Keratinocyte (primary cell): ENCODE measurements at regions not wholly inside any gene's neighbourhood (a gene's known extent, or its start where the extent isn't known, plus 50 kb on each side); places are given as distances from the start of the nearest gene placed in this dataset.

Source experiments
- DNase-seq: peaks from one replicate; pipeline ENCODE4 v3.0.0-alpha.2; 2011; ENCODE audit warnings: low read depth, missing footprints, low spot score
- FAIRE-seq: peaks from 2 replicates; lab custom pipeline; 2011; peaks lifted over from hg19 to GRCh38; lab: Jason Lieb, UNC
- H2AFZ ChIP-seq: 2 replicates; pipeline ENCODE4 v1.6.0; 2012; ENCODE audit warnings: low read length, control low read depth, inconsistent platforms; ENCODE audit not compliant: control insufficient read depth
- H3K27ac ChIP-seq: 2 replicates; pipeline ENCODE4 v1.5.1; 2011; ENCODE audit warnings: low read length; ENCODE audit not compliant: control insufficient read depth, insufficient read depth
- H3K27me3 ChIP-seq: 3 replicates; pipeline ENCODE4 v1.6.0; 2011; ENCODE audit warnings: low read length; ENCODE audit not compliant: control insufficient read depth, insufficient read depth; ENCODE audit errors: extremely low read depth
- H3K36me3 ChIP-seq, 2 experiments: 2 replicates in 1 of 2; 3 replicates in 1 of 2; pipeline ENCODE4 v1.5.1; 2011; ENCODE audit warnings: low read length in 2 of 2, mild to moderate bottlenecking in 1 of 2; ENCODE audit not compliant: control insufficient read depth in 2 of 2, insufficient read depth in 2 of 2; ENCODE audit errors: extremely low read depth in 1 of 2
- H3K4me1 ChIP-seq: 3 replicates; pipeline ENCODE4 v1.5.1; 2011; ENCODE audit warnings: low read length; ENCODE audit not compliant: control insufficient read depth, insufficient read depth; ENCODE audit errors: extremely low read depth
- H3K4me2 ChIP-seq: 3 replicates; pipeline ENCODE4 v1.6.0; 2011; ENCODE audit warnings: low read depth, low read length; ENCODE audit not compliant: control insufficient read depth, insufficient read depth; ENCODE audit errors: extremely low read depth
- H3K4me3 ChIP-seq, 3 experiments: fragments of 200-600 bp in 1 of 3; sonication (generic) in 1 of 3; 2 replicates in 2 of 3; 3 replicates in 1 of 3; pipeline ENCODE4 v1.5.1; 2011 to 2016; ENCODE audit warnings: low read length in 3 of 3, mild to moderate bottlenecking in 3 of 3, control low read depth in 2 of 3, inconsistent platforms in 1 of 3, low read depth in 1 of 3, mixed read lengths in 1 of 3, mixed run types in 1 of 3, moderate library complexity in 1 of 3; ENCODE audit not compliant: control insufficient read depth in 2 of 3, insufficient read depth in 2 of 3; ENCODE audit errors: extremely low read depth in 1 of 3
- H3K79me2 ChIP-seq: 2 replicates; pipeline ENCODE4 v1.6.0; 2012; ENCODE audit warnings: low read length; ENCODE audit not compliant: control insufficient read depth, insufficient read depth
- H3K9ac ChIP-seq: 3 replicates; pipeline ENCODE4 v1.6.0; 2011; ENCODE audit warnings: low read length; ENCODE audit not compliant: control insufficient read depth, insufficient read depth; ENCODE audit errors: extremely low read depth
- H3K9me1 ChIP-seq: 3 replicates; pipeline ENCODE4 v1.6.0; 2011; ENCODE audit warnings: low read length; ENCODE audit not compliant: control insufficient read depth, insufficient read depth; ENCODE audit errors: extremely low read depth
- H3K9me3 ChIP-seq: 2 replicates; pipeline ENCODE4 v1.5.1; 2012; ENCODE audit warnings: low read depth, low read length; ENCODE audit not compliant: control insufficient read depth
- H4K20me1 ChIP-seq: 3 replicates; pipeline ENCODE4 v1.6.0; 2011; ENCODE audit warnings: low read length; ENCODE audit not compliant: control insufficient read depth, insufficient read depth; ENCODE audit errors: extremely low read depth
- EZH2 ChIP-seq: IDR thresholded peaks from one replicate; pipeline ENCODE4 v1.6.1; 2012; ENCODE audit warnings: inconsistent platforms, mild to moderate bottlenecking, low read length, moderate library complexity
- dilution Hi-C: fragments of 300-500 bp; cut with MboI; formaldehyde crosslinking; loops from one replicate; pipeline ENCODE4 v1.7.0; 2020; ENCODE audit warnings: low sequenced_read_pairs; ENCODE audit not compliant: extremely low pct_ligation_motif_present
- TF ChIP-seq, protein P1 (sequence below), 3 experiments: IDR thresholded peaks in 1 of 3; conservative IDR thresholded peaks in 1 of 3; optimal IDR thresholded peaks in 1 of 3; 2 replicates in 2 of 3; 3 replicates in 1 of 3; pipeline versions ENCODE3 to v1.5.1; 2011; ENCODE audit warnings: low read length in 3 of 3, mild to moderate bottlenecking in 3 of 3, moderate library complexity in 2 of 3, control low read depth in 1 of 3, inconsistent platforms in 1 of 3; ENCODE audit not compliant: insufficient read depth in 2 of 3; ENCODE audit errors: extremely low read depth in 1 of 3

DNA sequence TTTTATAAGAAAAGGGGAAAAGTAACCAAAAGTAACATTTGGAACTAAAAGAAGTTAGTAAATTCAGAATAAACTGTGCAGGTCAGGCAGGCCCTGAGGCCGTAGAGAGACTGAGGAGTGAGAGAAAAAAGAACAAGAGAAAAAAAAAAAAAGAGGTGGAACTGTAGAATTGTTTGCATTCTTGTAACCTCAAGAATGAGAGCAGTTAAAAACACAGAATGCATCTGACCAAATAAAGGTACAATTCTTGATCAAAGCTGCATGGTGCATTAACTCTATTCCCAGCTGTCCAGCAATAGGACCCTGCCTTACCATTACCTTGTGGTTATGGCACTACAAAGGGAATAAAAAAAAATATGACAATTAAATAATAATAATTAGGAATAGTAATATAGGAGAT lies 170.1 kb upstream of the SEMA3A start:
- H3K4me1 ChIP-seq = peaks cover 3% of the 10 kb centered on the region
- no peak overlapping the region for H3K27ac ChIP-seq
- dilution Hi-C loops = no loop called here
- H3K4me3 ChIP-seq = no peak overlapping the region
- H3K9me3 ChIP-seq = no peaks in the 10 kb centered on the region
- no peaks in the 10 kb centered on the region for H3K27me3 ChIP-seq
- TF ChIP-seq, protein P1, sequence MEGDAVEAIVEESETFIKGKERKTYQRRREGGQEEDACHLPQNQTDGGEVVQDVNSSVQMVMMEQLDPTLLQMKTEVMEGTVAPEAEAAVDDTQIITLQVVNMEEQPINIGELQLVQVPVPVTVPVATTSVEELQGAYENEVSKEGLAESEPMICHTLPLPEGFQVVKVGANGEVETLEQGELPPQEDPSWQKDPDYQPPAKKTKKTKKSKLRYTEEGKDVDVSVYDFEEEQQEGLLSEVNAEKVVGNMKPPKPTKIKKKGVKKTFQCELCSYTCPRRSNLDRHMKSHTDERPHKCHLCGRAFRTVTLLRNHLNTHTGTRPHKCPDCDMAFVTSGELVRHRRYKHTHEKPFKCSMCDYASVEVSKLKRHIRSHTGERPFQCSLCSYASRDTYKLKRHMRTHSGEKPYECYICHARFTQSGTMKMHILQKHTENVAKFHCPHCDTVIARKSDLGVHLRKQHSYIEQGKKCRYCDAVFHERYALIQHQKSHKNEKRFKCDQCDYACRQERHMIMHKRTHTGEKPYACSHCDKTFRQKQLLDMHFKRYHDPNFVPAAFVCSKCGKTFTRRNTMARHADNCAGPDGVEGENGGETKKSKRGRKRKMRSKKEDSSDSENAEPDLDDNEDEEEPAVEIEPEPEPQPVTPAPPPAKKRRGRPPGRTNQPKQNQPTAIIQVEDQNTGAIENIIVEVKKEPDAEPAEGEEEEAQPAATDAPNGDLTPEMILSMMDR (optimal IDR thresholded peaks at IDR 0.05 in 1 of 3, IDR thresholded peaks at IDR 0.05 in 1 of 3, conservative IDR thresholded peaks at IDR 0.05 in 1 of 3; ENCODE audit: extremely low read depth in 1 of 3, insufficient read depth in 2 of 3, low read length in 3 of 3) = no peak
- TF ChIP-seq EZH2 = no peak
- DNase-seq (no peak), FAIRE-seq (no peak)
- H2AFZ ChIP-seq = no peak overlapping the region
- H3K9ac ChIP-seq = no peak overlapping the region
- H3K79me2 ChIP-seq = no peaks in the 10 kb centered on the region
- no peak overlapping the region for H3K4me2 ChIP-seq
- no peaks in the 10 kb centered on the region for H4K20me1 ChIP-seq
- no peaks in the 10 kb centered on the region for H3K9me1 ChIP-seq
- no peaks in the 10 kb centered on the region for H3K36me3 ChIP-seq

GRCh38 chr7:84363741-84364140 lies 169.2 kb upstream of the SEMA3A start:
- H3K9me3 ChIP-seq = no peaks in the 10 kb centered on the region
- no peak overlapping the region for H2AFZ ChIP-seq
- H3K4me1 ChIP-seq = peaks cover 3% of the 10 kb centered on the region
- no peak overlapping the region for H3K27ac ChIP-seq
- TF ChIP-seq, protein P1 (optimal IDR thresholded peaks at IDR 0.05 in 1 of 3, IDR thresholded peaks at IDR 0.05 in 1 of 3, conservative IDR thresholded peaks at IDR 0.05 in 1 of 3; ENCODE audit: extremely low read depth in 1 of 3, insufficient read depth in 2 of 3, low read length in 3 of 3) = no peak
- no peak for TF ChIP-seq EZH2
- H4K20me1 ChIP-seq = no peaks in the 10 kb centered on the region
- no peak overlapping the region for H3K4me3 ChIP-seq
- H3K27me3 ChIP-seq = no peaks in the 10 kb centered on the region
- H3K79me2 ChIP-seq = no peaks in the 10 kb centered on the region
- DNase-seq = no peak
- H3K36me3 ChIP-seq = no peaks in the 10 kb centered on the region
- dilution Hi-C loops = no loop called here
- no peaks in the 10 kb centered on the region for H3K9me1 ChIP-seq
- FAIRE-seq = no peak
- H3K9ac ChIP-seq = no peak overlapping the region
- H3K4me2 ChIP-seq = no peak overlapping the region
